Neutrophil (primary cell): ENCODE measurements at regions not wholly inside any gene's neighbourhood (a gene's known extent, or its start where the extent isn't known, plus 50 kb on each side); places are given as distances from the start of the nearest gene placed in this dataset.

ENCODE experiments used
- H3K27ac ChIP-seq: fragments of 200-600 bp; sonication (generic); 2 replicates; pipeline ENCODE4 v1.5.1; 2016; ENCODE audit warnings: mild to moderate bottlenecking, moderate library complexity
- H3K27me3 ChIP-seq: fragments of 200-600 bp; sonication (generic); 2 replicates; pipeline ENCODE4 v1.6.0; 2016; ENCODE audit warnings: mild to moderate bottlenecking
- H3K36me3 ChIP-seq: fragments of 200-600 bp; sonication (generic); 2 replicates; pipeline ENCODE4 v1.5.1; 2017
- H3K4me1 ChIP-seq, 2 experiments: fragments of 200-600 bp in 1 of 2; sonication (generic) in 1 of 2; 1 replicate in 1 of 2; 2 replicates in 1 of 2; pipeline versions ENCODE4 v1.5.1 to v1.6.1; 2013 to 2016; ENCODE audit warnings: low read depth in 1 of 2, low read length in 1 of 2, mild to moderate bottlenecking in 1 of 2, moderate library complexity in 1 of 2; ENCODE audit not compliant: control insufficient read depth in 1 of 2, insufficient read depth in 1 of 2
- H3K4me3 ChIP-seq, 2 experiments: fragments of 200-600 bp in 1 of 2; sonication (generic) in 1 of 2; 1 replicate in 1 of 2; 2 replicates in 1 of 2; pipeline ENCODE4 v1.5.1; 2013 to 2016; ENCODE audit warnings: low read depth in 1 of 2, low read length in 1 of 2, mild to moderate bottlenecking in 1 of 2, moderate library complexity in 1 of 2
- H3K9me3 ChIP-seq: fragments of 200-600 bp; sonication (generic); 2 replicates; pipeline ENCODE4 v1.5.1; 2016
- TF ChIP-seq, protein P1 (sequence below): fragments of 200-600 bp; sonication (generic); IDR thresholded peaks from 2 replicates; pipeline ENCODE4 v1.5.1; 2016; ENCODE audit warnings: antibody characterized with exemption

DNA sequence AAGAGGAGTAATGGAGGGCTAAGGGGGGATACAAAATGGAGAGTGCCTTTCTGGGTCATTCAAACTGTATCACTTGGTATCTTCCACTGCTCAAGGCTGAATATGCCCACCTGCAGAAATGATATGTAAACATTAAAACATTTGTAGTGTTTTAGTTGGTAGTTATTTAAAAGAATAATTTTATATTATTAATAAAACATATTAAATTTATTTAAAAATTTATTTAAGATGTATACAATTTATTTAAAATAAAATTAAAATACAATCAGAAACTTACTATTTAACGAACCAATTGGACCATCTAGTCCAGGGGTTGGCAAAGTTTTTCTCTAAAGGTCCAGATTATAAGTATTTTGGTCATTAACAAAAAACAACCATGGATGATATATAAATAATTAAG, 308.5 kb downstream of the PLK2 start:
- Histone ChIP-seq H3K4me1 (no peaks in the 10 kb centered on the region), H3K27ac (no peak overlapping the region), H3K36me3 (no peaks in the 10 kb centered on the region), H3K9me3 (no peaks in the 10 kb centered on the region), H3K4me3 (no peak overlapping the region), H3K27me3 (no peaks in the 10 kb centered on the region)
- TF ChIP-seq, protein P1, sequence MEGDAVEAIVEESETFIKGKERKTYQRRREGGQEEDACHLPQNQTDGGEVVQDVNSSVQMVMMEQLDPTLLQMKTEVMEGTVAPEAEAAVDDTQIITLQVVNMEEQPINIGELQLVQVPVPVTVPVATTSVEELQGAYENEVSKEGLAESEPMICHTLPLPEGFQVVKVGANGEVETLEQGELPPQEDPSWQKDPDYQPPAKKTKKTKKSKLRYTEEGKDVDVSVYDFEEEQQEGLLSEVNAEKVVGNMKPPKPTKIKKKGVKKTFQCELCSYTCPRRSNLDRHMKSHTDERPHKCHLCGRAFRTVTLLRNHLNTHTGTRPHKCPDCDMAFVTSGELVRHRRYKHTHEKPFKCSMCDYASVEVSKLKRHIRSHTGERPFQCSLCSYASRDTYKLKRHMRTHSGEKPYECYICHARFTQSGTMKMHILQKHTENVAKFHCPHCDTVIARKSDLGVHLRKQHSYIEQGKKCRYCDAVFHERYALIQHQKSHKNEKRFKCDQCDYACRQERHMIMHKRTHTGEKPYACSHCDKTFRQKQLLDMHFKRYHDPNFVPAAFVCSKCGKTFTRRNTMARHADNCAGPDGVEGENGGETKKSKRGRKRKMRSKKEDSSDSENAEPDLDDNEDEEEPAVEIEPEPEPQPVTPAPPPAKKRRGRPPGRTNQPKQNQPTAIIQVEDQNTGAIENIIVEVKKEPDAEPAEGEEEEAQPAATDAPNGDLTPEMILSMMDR = no peak

DNA sequence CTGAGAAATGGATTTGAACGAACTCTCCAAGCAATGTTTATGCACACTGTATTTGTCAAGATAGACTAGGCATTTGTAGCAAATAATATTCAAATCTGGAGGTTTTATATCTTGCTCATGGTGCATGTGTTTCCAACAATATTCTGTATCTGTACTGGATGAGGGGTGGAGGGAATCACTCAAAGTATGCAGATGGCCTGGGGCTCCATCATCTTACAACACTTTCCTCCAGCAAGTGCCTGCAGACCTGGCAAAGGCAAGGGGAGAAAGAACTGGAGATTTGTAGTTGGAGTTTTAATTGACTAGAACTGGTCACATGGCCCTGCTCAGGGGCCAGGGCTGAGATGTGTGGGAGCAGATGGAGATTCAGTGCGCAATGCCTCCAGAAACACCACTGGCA, 309.0 kb downstream of the PLK2 start:
- TF ChIP-seq, protein P1 = no peak

DNA sequence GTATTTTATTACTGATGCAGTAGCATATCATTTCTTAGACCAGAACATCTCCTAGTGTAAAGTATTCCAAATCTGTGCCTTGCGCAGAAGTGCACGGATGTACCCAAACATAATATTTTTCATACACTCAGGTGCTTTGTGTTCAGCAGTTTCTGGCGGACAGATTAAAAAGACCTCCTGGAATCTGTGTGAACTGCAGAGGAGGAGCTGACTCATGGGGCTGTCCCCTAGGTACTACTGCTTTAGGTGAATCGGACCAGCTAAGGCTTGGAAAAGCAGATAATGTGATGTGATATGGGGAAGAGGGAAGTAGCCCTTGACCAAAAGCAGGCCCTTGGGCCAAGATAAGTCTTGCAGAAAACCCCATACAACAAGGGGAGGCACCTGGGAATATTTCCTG, 310.1 kb downstream of the PLK2 start:
- TF ChIP-seq, protein P1 = no peak
- H3K27ac ChIP-seq = no peak overlapping the region
- no peak overlapping the region for H3K4me3 ChIP-seq
- no peaks in the 10 kb centered on the region for H3K36me3 ChIP-seq
- no peaks in the 10 kb centered on the region for H3K4me1 ChIP-seq
- no peaks in the 10 kb centered on the region for H3K27me3 ChIP-seq
- no peaks in the 10 kb centered on the region for H3K9me3 ChIP-seq

More for the DNA sequence above, 309.0 kb downstream of the PLK2 start:
- Histone ChIP-seq H3K27me3 (no peaks in the 10 kb centered on the region), H3K9me3 (no peaks in the 10 kb centered on the region), H3K4me1 (no peaks in the 10 kb centered on the region), H3K27ac (no peak overlapping the region), H3K36me3 (no peaks in the 10 kb centered on the region), H3K4me3 (no peak overlapping the region)

DNA sequence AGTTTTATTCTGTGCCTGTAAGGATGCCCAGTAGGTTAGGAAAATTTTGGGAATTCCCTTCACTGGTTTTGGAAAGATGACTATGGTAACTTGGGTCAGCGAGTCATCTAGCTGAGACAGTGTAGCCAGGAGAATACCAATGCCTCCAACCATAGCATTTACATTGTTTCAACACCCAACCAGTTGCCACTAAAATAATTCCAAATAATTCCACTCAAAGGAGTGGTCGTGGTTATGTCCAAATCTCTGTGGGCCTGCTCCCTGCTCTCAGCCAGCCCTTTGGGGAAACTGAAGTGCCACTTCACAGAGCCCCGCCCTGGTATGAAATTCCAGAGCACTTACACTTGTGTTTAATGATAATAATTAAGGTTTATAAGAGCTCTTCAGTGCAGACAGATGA, 310.5 kb downstream of the PLK2 start:
- no peaks in the 10 kb centered on the region for H3K9me3 ChIP-seq
- no peaks in the 10 kb centered on the region for H3K4me1 ChIP-seq
- H3K27me3 ChIP-seq = no peaks in the 10 kb centered on the region
- H3K27ac ChIP-seq = no peak overlapping the region
- H3K4me3 ChIP-seq = no peak overlapping the region
- TF ChIP-seq, protein P1 = no peak
- no peaks in the 10 kb centered on the region for H3K36me3 ChIP-seq

DNA sequence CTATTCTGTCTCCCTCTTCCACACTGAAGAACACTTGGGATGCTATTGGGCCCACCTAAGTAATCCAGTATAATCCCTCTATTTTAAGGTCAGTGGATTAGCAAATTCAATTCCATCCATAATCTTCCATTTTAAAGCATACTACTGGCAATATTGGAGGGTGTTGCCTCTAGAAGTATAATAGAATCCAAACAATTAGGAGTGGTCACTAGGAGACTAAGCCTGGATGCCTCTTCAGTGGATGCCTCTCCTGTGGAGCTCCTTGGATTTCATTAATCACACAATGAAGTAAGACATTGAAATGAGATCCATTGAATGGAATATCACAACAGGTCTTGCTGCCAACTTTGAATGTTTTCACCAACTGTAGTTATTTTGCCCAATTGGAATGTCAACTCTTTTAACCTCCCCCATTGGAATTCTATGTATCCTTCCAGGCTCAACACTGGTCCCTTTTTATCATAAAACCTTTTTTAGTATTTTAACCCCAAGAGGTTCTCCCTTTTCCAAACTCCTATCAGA, 311.6 kb downstream of the PLK2 start:
- no peaks in the 10 kb centered on the region for H3K27me3 ChIP-seq
- no peaks in the 10 kb centered on the region for H3K4me1 ChIP-seq
- no peak overlapping the region for H3K27ac ChIP-seq
- TF ChIP-seq, protein P1 = no peak
- no peaks in the 10 kb centered on the region for H3K36me3 ChIP-seq
- no peak overlapping the region for H3K4me3 ChIP-seq
- H3K9me3 ChIP-seq = no peaks in the 10 kb centered on the region
